ENCODE measurements at regions not wholly inside any gene's neighbourhood (a gene's known extent, or its start where the extent isn't known, plus 50 kb on each side); places are given as distances from the start of the nearest gene placed in this dataset.

DNA sequence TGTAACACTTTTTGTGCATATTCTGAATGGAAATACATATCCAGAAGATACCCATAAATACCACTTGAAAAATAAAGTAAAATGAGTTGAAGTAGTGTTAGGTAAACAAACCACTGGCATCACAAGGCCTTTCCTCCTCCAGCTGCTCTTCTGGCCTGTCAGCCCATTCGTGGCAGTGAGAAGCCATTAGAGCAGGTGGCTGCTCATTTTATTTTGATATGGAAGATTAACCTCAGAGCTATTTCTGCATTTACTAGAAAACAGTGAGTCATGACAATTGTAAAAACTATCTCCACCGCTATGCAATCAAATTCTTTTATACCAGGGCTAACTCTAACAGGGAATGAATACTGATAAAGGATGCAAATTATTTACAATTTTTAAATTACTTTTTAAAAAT, 2898.1 kb downstream of the PCDH9 start:
- TF ChIP-seq CTCF (IDR thresholded peaks at IDR 0.05) (no peak), POLR2A (IDR thresholded peaks at IDR 0.05) (no peak)
